Caco-2 (cell line): ENCODE measurements at regions not wholly inside any gene's neighbourhood (a gene's known extent, or its start where the extent isn't known, plus 50 kb on each side); places are given as distances from the start of the nearest gene placed in this dataset.
A peak's percentile ranks its signal among the peaks of the same experiment; 100 is the strongest.

Experiments used
- BruUV-seq: library from RNA; stranded (reverse); fragments of 400-500 nt; replicated peaks from 2 replicates; lab custom pipeline; 2021; lab: Mats Ljungman, UMichigan
- CTCF ChIA-PET: fragments of 300-600 bp; sonication (Branson Sonifier 250); formaldehyde crosslinking; loops from one replicate; lab custom pipeline; 2022; ENCODE audit warnings: antibody characterized with exemption; lab: Charles Lee
- POLR2A ChIA-PET: fragments of 300-600 bp; sonication (Branson Sonifier 250); formaldehyde crosslinking; loops from one replicate; lab custom pipeline; 2022; ENCODE audit warnings: antibody characterized with exemption; lab: Charles Lee
- DNase-seq, 2 experiments: peaks; one replicate each; pipeline versions ENCODE4 v3.0.0 to v3.0.0-alpha.2; 2020 to 2022
- H3K27me3 ChIP-seq: replicated peaks from 2 replicates; pipeline ENCODE4 v1.6.0; 2011; ENCODE audit warnings: low read length; ENCODE audit not compliant: control insufficient read depth, insufficient read depth
- H3K36me3 ChIP-seq: 2 replicates; pipeline ENCODE4 v1.5.1; 2011; ENCODE audit warnings: low read length; ENCODE audit not compliant: control insufficient read depth, insufficient read depth
- H3K4me1 ChIP-seq: fragments of 250-450 bp; sonication (Bioruptor Pico); 2 replicates; pipeline ENCODE4 v1.5.1; 2020; ENCODE audit warnings: mild to moderate bottlenecking
- H3K4me3 ChIP-seq: 2 replicates; pipeline ENCODE4 v1.5.1; 2011; ENCODE audit warnings: low read depth, mild to moderate bottlenecking, control low read depth, low read length
- H3K9me3 ChIP-seq: fragments of 250-450 bp; sonication (Bioruptor Pico); 2 replicates; pipeline ENCODE4 v1.5.1; 2020; ENCODE audit warnings: mild to moderate bottlenecking, moderate library complexity
- H3K27ac Mint-ChIP-seq: one replicate; pipeline ENCODE4 v1.8.0; 2022; ENCODE audit warnings: mixed read lengths; ENCODE audit not compliant: unreplicated experiment
- H3K27me3 Mint-ChIP-seq: one replicate; pipeline ENCODE4 v1.8.0; 2022; ENCODE audit warnings: mixed read lengths; ENCODE audit not compliant: insufficient read depth, unreplicated experiment
- H3K36me3 Mint-ChIP-seq: one replicate; pipeline ENCODE4 v1.8.0; 2022; ENCODE audit warnings: mild to moderate bottlenecking, mixed read lengths; ENCODE audit not compliant: insufficient read depth, unreplicated experiment
- H3K4me1 Mint-ChIP-seq: one replicate; pipeline ENCODE4 v1.8.0; 2022; ENCODE audit warnings: low read depth, mixed read lengths; ENCODE audit not compliant: unreplicated experiment
- H3K4me3 Mint-ChIP-seq: one replicate; pipeline ENCODE4 v1.8.0; 2022; ENCODE audit warnings: mild to moderate bottlenecking, moderate library complexity, mixed read lengths; ENCODE audit not compliant: unreplicated experiment
- H3K9me3 Mint-ChIP-seq: one replicate; pipeline ENCODE4 v1.8.0; 2022; ENCODE audit warnings: mixed read lengths; ENCODE audit not compliant: unreplicated experiment
- intact Hi-C: fragments of 100-400 bp; cut with micrococcal nuclease; formaldehyde crosslinking; loops from one replicate; pipeline ENCODE4 v1.10.0; 2022; ENCODE audit not compliant: unreplicated experiment
- TF ChIP-seq, protein P1 (sequence below), 2 experiments: fragments of 200-600 bp in 1 of 2; IDR thresholded peaks; 1 replicate in 1 of 2; 2 replicates in 1 of 2; pipeline versions ENCODE4 v1.5.1 to v1.8.0; 2011 to 2022; ENCODE audit warnings: antibody characterized with exemption in 1 of 2, control low read depth in 1 of 2, inconsistent platforms in 1 of 2, low read depth in 1 of 2, low read length in 1 of 2, mild to moderate bottlenecking in 1 of 2, moderate library complexity in 1 of 2; ENCODE audit not compliant: insufficient read depth in 1 of 2, severe bottlenecking in 1 of 2, unreplicated experiment in 1 of 2

DNA sequence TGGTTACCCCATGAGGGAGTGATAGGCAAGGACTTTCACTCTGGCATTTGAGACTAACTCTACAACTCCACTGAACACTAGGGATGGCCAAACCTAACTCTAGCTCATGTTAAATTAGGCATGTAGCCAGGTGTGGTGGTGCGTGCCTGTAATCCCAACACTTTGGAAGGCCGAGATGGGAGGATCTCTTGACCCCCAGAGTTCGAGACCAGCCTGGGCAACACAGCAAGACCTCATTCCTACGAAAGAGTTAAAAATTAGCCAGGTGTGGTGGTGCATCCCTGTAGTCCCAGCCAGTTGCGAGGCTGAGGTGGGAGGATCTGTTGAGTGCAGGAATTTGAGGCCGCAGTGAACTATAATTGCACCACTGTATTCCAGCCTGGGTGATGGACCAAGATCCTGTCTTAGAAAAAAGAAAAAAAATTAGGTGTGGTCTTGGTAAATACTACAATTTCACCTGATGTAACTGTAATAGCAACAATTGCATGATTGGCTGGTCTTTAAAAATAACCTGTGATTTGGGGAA, 81.2 kb upstream of the ARHGAP29 start:
- H3K36me3 ChIP-seq: no peaks in the 10 kb centered on the region
- Mint-ChIP-seq H3K4me3 (no peak overlapping the region), H3K27me3 (no peaks in the 10 kb centered on the region), H3K9me3 (no peaks in the 10 kb centered on the region), H3K27ac (no peak overlapping the region), H3K36me3 (no peaks in the 10 kb centered on the region), H3K4me1 (peaks cover 49% of the 10 kb centered on the region)
- no peaks in the 10 kb centered on the region for H3K27me3 ChIP-seq
- H3K4me3 ChIP-seq: no peak overlapping the region
- ChIA-PET CTCF (interaction anchor here (0.6 to 1.4 kb wide), 3 partner anchors 17 to 81 kb away, joined by 3 to 11 read pairs (median 5); partner anchors contain the start of gene ARHGAP29), POLR2A (no interaction called here)
- BruUV-seq: TSS peak; percentile 40
- TF ChIP-seq, protein P1, sequence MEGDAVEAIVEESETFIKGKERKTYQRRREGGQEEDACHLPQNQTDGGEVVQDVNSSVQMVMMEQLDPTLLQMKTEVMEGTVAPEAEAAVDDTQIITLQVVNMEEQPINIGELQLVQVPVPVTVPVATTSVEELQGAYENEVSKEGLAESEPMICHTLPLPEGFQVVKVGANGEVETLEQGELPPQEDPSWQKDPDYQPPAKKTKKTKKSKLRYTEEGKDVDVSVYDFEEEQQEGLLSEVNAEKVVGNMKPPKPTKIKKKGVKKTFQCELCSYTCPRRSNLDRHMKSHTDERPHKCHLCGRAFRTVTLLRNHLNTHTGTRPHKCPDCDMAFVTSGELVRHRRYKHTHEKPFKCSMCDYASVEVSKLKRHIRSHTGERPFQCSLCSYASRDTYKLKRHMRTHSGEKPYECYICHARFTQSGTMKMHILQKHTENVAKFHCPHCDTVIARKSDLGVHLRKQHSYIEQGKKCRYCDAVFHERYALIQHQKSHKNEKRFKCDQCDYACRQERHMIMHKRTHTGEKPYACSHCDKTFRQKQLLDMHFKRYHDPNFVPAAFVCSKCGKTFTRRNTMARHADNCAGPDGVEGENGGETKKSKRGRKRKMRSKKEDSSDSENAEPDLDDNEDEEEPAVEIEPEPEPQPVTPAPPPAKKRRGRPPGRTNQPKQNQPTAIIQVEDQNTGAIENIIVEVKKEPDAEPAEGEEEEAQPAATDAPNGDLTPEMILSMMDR (IDR thresholded peaks at IDR 0.05; ENCODE audit: insufficient read depth in 1 of 2, low read depth in 1 of 2, low read length in 1 of 2, severe bottlenecking in 1 of 2, unreplicated experiment in 1 of 2): no peak
- H3K9me3 ChIP-seq: no peaks in the 10 kb centered on the region
- peaks cover 89% of the 10 kb centered on the region for H3K4me1 ChIP-seq
- DNase-seq: no peak
- intact Hi-C loops: no loop called here

DNA sequence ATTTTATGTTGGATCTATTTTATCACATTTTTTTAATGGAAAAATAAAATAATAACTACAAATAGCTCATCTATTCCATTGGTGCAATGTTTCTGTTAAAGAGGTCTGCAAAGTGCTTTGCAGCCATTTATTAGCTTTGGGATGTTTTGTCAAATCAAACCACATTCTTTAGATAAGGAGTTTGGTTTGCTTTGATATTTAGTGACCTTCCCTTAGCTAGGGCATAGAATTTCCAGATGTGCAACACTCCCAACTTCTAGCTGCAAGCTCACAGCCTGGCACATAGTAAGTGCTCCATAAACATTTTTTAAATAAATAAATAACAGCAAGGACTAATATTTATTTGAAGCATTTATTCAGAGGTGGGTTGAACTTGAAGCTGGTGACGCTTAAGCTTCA, 80.4 kb upstream of the ARHGAP29 start:
- TF ChIP-seq, protein P1 (IDR thresholded peaks at IDR 0.05; ENCODE audit: insufficient read depth in 1 of 2, low read depth in 1 of 2, low read length in 1 of 2, severe bottlenecking in 1 of 2, unreplicated experiment in 1 of 2): no peak
- peaks cover 44% of the 10 kb centered on the region for H3K4me1 Mint-ChIP-seq
- POLR2A ChIA-PET: no interaction called here

GRCh38 chr1:94316836-94317789, 79.7 kb upstream of the ARHGAP29 start:
- TF ChIP-seq, protein P1 (IDR thresholded peaks at IDR 0.05; ENCODE audit: insufficient read depth in 1 of 2, low read depth in 1 of 2, low read length in 1 of 2, severe bottlenecking in 1 of 2, unreplicated experiment in 1 of 2): no peak
- POLR2A ChIA-PET: no interaction called here
- Histone ChIP-seq H3K9me3 (no peaks in the 10 kb centered on the region), H3K36me3 (no peaks in the 10 kb centered on the region), H3K27me3 (no peaks in the 10 kb centered on the region), H3K4me3 (no peak overlapping the region), H3K4me1 (peaks cover 79% of the 10 kb centered on the region)
- peak; percentile 56 to 68 for DNase-seq
- intact Hi-C loops: loop anchor here (2.0 kb wide), 1 partner anchor 248 kb away; no protein-coding TSS in a partner anchor
- Mint-ChIP-seq H3K4me3 (peak overlapping the region; percentile 70), H3K27ac (peak overlapping the region; percentile 90), H3K36me3 (no peaks in the 10 kb centered on the region), H3K4me1 (peaks cover 37% of the 10 kb centered on the region), H3K9me3 (no peaks in the 10 kb centered on the region), H3K27me3 (no peaks in the 10 kb centered on the region)
- CTCF ChIA-PET: interaction anchor here (0.8 to 1.4 kb wide), 3 partner anchors 16 to 19 kb away, joined by 3 to 11 read pairs (median 3); no protein-coding TSS in a partner anchor
- BruUV-seq: no TSS peak

More for the DNA sequence above, 80.4 kb upstream of the ARHGAP29 start:
- no peaks in the 10 kb centered on the region for H3K36me3 ChIP-seq
- peaks cover 83% of the 10 kb centered on the region for H3K4me1 ChIP-seq
- CTCF ChIA-PET: interaction anchor here (0.6 to 1.4 kb wide), 4 partner anchors 15 to 80 kb away, joined by 3 to 11 read pairs (median 4); partner anchors contain the start of gene ARHGAP29
- H3K27me3 ChIP-seq: no peaks in the 10 kb centered on the region
- Mint-ChIP-seq H3K27ac (peak overlapping the region; percentile 90), H3K27me3 (no peaks in the 10 kb centered on the region), H3K4me3 (peak overlapping the region; percentile 70), H3K9me3 (no peaks in the 10 kb centered on the region), H3K36me3 (no peaks in the 10 kb centered on the region)
- H3K9me3 ChIP-seq: no peaks in the 10 kb centered on the region
- no peak overlapping the region for H3K4me3 ChIP-seq
- intact Hi-C loops: loop anchor here (2.0 kb wide), 1 partner anchor 249 kb away; no protein-coding TSS in a partner anchor
- no peak for DNase-seq
- BruUV-seq: no TSS peak
